Hepatocyte (in vitro differentiated cells): ENCODE measurements at regions not wholly inside any gene's neighbourhood (a gene's known extent, or its start where the extent isn't known, plus 50 kb on each side); places are given as distances from the start of the nearest gene placed in this dataset.

Source experiments
- DNase-seq: peaks from one replicate; pipeline ENCODE4 v3.0.0-alpha.2; 2016; ENCODE audit warnings: low spot score
- H2AFZ ChIP-seq: fragments of 200-600 bp; sonication (generic); 2 replicates; pipeline ENCODE4 v1.6.0; 2016; ENCODE audit warnings: antibody characterized with exemption, mild to moderate bottlenecking
- H3K27ac ChIP-seq: fragments of 200-600 bp; sonication (generic); 2 replicates; pipeline ENCODE4 v1.5.1; 2016; ENCODE audit warnings: mild to moderate bottlenecking
- H3K27me3 ChIP-seq: fragments of 200-600 bp; sonication (generic); 2 replicates; pipeline ENCODE4 v1.6.1; 2016
- H3K36me3 ChIP-seq: fragments of 200-600 bp; sonication (generic); replicated peaks from 2 replicates; pipeline ENCODE4 v1.5.1; 2016; ENCODE audit warnings: low read depth; ENCODE audit not compliant: insufficient read depth
- H3K4me1 ChIP-seq: fragments of 200-600 bp; sonication (generic); 2 replicates; pipeline ENCODE4 v1.5.1; 2016; ENCODE audit warnings: mild to moderate bottlenecking, moderate library complexity; ENCODE audit not compliant: insufficient read depth
- H3K4me2 ChIP-seq: fragments of 200-600 bp; sonication (generic); 2 replicates; pipeline ENCODE4 v1.6.0; 2016
- H3K4me3 ChIP-seq: fragments of 200-600 bp; sonication (generic); 2 replicates; pipeline ENCODE4 v1.5.1; 2016; ENCODE audit warnings: mild to moderate bottlenecking
- H3K79me2 ChIP-seq: fragments of 200-600 bp; sonication (generic); 2 replicates; pipeline ENCODE4 v1.6.0; 2017; ENCODE audit warnings: mild to moderate bottlenecking
- H3K9me2 ChIP-seq: fragments of 200-600 bp; sonication (generic); replicated peaks from 2 replicates; pipeline ENCODE4 v1.6.0; 2017; ENCODE audit warnings: mild to moderate bottlenecking; ENCODE audit not compliant: insufficient read depth
- H3K9me3 ChIP-seq: fragments of 200-600 bp; sonication (generic); 2 replicates; pipeline ENCODE4 v1.5.1; 2016; ENCODE audit warnings: low read depth, mild to moderate bottlenecking
- H4K20me1 ChIP-seq: fragments of 200-600 bp; sonication (generic); 2 replicates; pipeline ENCODE4 v1.6.0; 2016; ENCODE audit warnings: mild to moderate bottlenecking; ENCODE audit not compliant: insufficient read depth, poor library complexity, severe bottlenecking
- CTCF ChIP-seq: fragments of 200-600 bp; sonication (generic); IDR thresholded peaks from 2 replicates; pipeline ENCODE4 v1.5.1; 2016; ENCODE audit warnings: antibody characterized with exemption, mild to moderate bottlenecking; ENCODE audit not compliant: poor library complexity
- EZH2 ChIP-seq: fragments of 200-600 bp; sonication (generic); IDR thresholded peaks from 2 replicates; pipeline ENCODE4 v1.6.1; 2016; ENCODE audit warnings: antibody characterized with exemption, mild to moderate bottlenecking, borderline replicate concordance
- EZH2phosphoT487 ChIP-seq: fragments of 200-600 bp; sonication (generic); IDR thresholded peaks from one replicate; pipeline ENCODE4 v1.6.1; 2018; ENCODE audit warnings: antibody characterized with exemption, mild to moderate bottlenecking, low read depth, moderate library complexity; ENCODE audit not compliant: unreplicated experiment, severe bottlenecking
- WGBS: methylation state at CpG from one replicate; pipeline ENCODE4 v1.1.6; 2016; ENCODE audit warnings: low lambda C conversion rate; ENCODE audit errors: missing lambda C conversion rate; 5-methylcytosine and 5-hydroxymethylcytosine counted together

- Histone ChIP-seq H2AFZ (no peak overlapping the region), H3K4me2 (no peak overlapping the region), H4K20me1 (no peaks in the 10 kb centered on the region), H3K9me3 (no peaks in the 10 kb centered on the region), H3K79me2 (no peaks in the 10 kb centered on the region), H3K36me3 (no peaks in the 10 kb centered on the region), H3K9me2 (no peaks in the 10 kb centered on the region), H3K27ac (no peak overlapping the region), H3K4me1 (peaks cover 3% of the 10 kb centered on the region), H3K4me3 (no peak overlapping the region), H3K27me3 (no peaks in the 10 kb centered on the region)
- TF ChIP-seq EZH2 (no peak), EZH2phosphoT487 (no peak), CTCF (no peak)
- DNase-seq = peak; percentile 8
- 47% methylated on average over 2 of the region's 2 CpGs for WGBS
Measured at GRCh38 chr9:8168916-8169438, 369.4 kb upstream of the DMAC1 start.

GRCh38 chr9:8160787-8161186, 361.2 kb upstream of the DMAC1 start:
- WGBS = 80% methylated on average over 1 of the region's 1 CpG
- Histone ChIP-seq H3K36me3 (no peaks in the 10 kb centered on the region), H3K27ac (no peak overlapping the region), H3K9me3 (no peaks in the 10 kb centered on the region), H3K4me2 (no peak overlapping the region), H3K4me3 (no peak overlapping the region), H3K4me1 (no peaks in the 10 kb centered on the region), H2AFZ (no peak overlapping the region), H3K79me2 (no peaks in the 10 kb centered on the region), H3K9me2 (no peaks in the 10 kb centered on the region), H4K20me1 (no peaks in the 10 kb centered on the region), H3K27me3 (no peaks in the 10 kb centered on the region)
- DNase-seq = no peak
- TF ChIP-seq EZH2phosphoT487 = no peak
- TF ChIP-seq EZH2 = no peak
- no peak for TF ChIP-seq CTCF

GRCh38 chr9:8158574-8158973, 359.0 kb upstream of the DMAC1 start:
- no peak for DNase-seq
- TF ChIP-seq EZH2 (no peak), EZH2phosphoT487 (no peak), CTCF (no peak)
- Histone ChIP-seq H3K9me3 (no peaks in the 10 kb centered on the region), H3K27ac (no peak overlapping the region), H2AFZ (no peak overlapping the region), H4K20me1 (no peaks in the 10 kb centered on the region), H3K4me2 (no peak overlapping the region), H3K36me3 (no peaks in the 10 kb centered on the region), H3K79me2 (no peaks in the 10 kb centered on the region), H3K9me2 (no peaks in the 10 kb centered on the region), H3K27me3 (no peaks in the 10 kb centered on the region), H3K4me3 (no peak overlapping the region), H3K4me1 (no peaks in the 10 kb centered on the region)
- WGBS = 97% methylated on average over 2 of the region's 2 CpGs
